ENCODE measurements at regions not wholly inside any gene's neighbourhood (a gene's known extent, or its start where the extent isn't known, plus 50 kb on each side); places are given as distances from the start of the nearest gene placed in this dataset.
"Not testable (repeated sequence)": the region's sequence is repeated elsewhere in the genome, so short reads cannot be mapped to it uniquely, and the experiment has no call there.

- Histone ChIP-seq H3K4me3 (ENCODE audit: low read depth, low read length) (no peak overlapping the region), H3K4me1 (ENCODE audit: insufficient read depth) (peaks cover 1% of the 10 kb centered on the region), H3K36me3 (ENCODE audit: insufficient read depth) (no peaks in the 10 kb centered on the region), H3K27ac (ENCODE audit: low read depth) (no peak overlapping the region)
- DNase-seq (ENCODE audit: extremely low spot score), result no peak
- 31% methylated on average over 5 of the region's 5 CpGs for WGBS
These were observed 179.0 kb downstream of the YTHDC2 start for GRCh38 chr5:113692466-113692865.

- WGBS, result 43% methylated on average over 15 of the region's 15 CpGs
- no peak overlapping the region for H3K4me3 ChIP-seq (ENCODE audit: low read depth, low read length)
These were observed 179.5 kb downstream of the YTHDC2 start for GRCh38 chr5:113692891-113693457.

GRCh38 chr5:113693701-113694100 lies 180.2 kb downstream of the YTHDC2 start:
- DNase-seq (ENCODE audit: extremely low spot score), result no peak
- Histone ChIP-seq H3K36me3 (ENCODE audit: insufficient read depth) (no peaks in the 10 kb centered on the region), H3K27ac (ENCODE audit: low read depth) (no peak overlapping the region), H3K4me3 (ENCODE audit: low read depth, low read length) (no peak overlapping the region), H3K4me1 (ENCODE audit: insufficient read depth) (peaks cover 1% of the 10 kb centered on the region)
- WGBS, result 23% methylated on average over 4 of the region's 4 CpGs

More at GRCh38 chr5:113692891-113693457, 179.5 kb downstream of the YTHDC2 start:
- H3K4me1 ChIP-seq (ENCODE audit: insufficient read depth), result peaks cover 1% of the 10 kb centered on the region
- H3K36me3 ChIP-seq (ENCODE audit: insufficient read depth), result no peaks in the 10 kb centered on the region
- no peak for DNase-seq (ENCODE audit: extremely low spot score)
- no peak overlapping the region for H3K27ac ChIP-seq (ENCODE audit: low read depth)

GRCh38 chr5:113694576-113694975 lies 181.1 kb downstream of the YTHDC2 start:
- no peaks in the 10 kb centered on the region for H3K36me3 ChIP-seq (ENCODE audit: insufficient read depth)
- no peaks in the 10 kb centered on the region for H3K4me1 ChIP-seq (ENCODE audit: insufficient read depth)
- no peak overlapping the region for H3K4me3 ChIP-seq (ENCODE audit: low read depth, low read length)
- DNase-seq (ENCODE audit: extremely low spot score), result no peak
- no peak overlapping the region for H3K27ac ChIP-seq (ENCODE audit: low read depth)
- WGBS, result 87% methylated on average over 2 of the region's 2 CpGs

- no peaks in the 10 kb centered on the region for H3K4me1 ChIP-seq (ENCODE audit: insufficient read depth)
- H3K27ac ChIP-seq (ENCODE audit: low read depth), result no peak overlapping the region
- H3K36me3 ChIP-seq (ENCODE audit: insufficient read depth), result no peaks in the 10 kb centered on the region
- DNase-seq (ENCODE audit: extremely low spot score), result no peak
- H3K4me3 ChIP-seq (ENCODE audit: low read depth, low read length), result no peak overlapping the region
These were observed 189.8 kb downstream of the YTHDC2 start for GRCh38 chr5:113703266-113703665.

GRCh38 chr5:113705657-113706056 lies 192.2 kb downstream of the YTHDC2 start:
- DNase-seq (ENCODE audit: extremely low spot score), result no peak
- no peak overlapping the region for H3K4me3 ChIP-seq (ENCODE audit: low read depth, low read length)
- H3K27ac ChIP-seq (ENCODE audit: low read depth), result no peak overlapping the region
- 93% methylated on average over 3 of the region's 3 CpGs for WGBS
- H3K4me1 ChIP-seq (ENCODE audit: insufficient read depth), result no peaks in the 10 kb centered on the region
- no peaks in the 10 kb centered on the region for H3K36me3 ChIP-seq (ENCODE audit: insufficient read depth)

- no peak for DNase-seq (ENCODE audit: extremely low spot score)
- Histone ChIP-seq H3K36me3 (ENCODE audit: insufficient read depth) (no peaks in the 10 kb centered on the region), H3K27ac (ENCODE audit: low read depth) (no peak overlapping the region), H3K4me3 (ENCODE audit: low read depth, low read length) (no peak overlapping the region), H3K4me1 (ENCODE audit: insufficient read depth) (no peaks in the 10 kb centered on the region)
- 39% methylated on average over 1 of the region's 1 CpG for WGBS
These were observed 199.6 kb downstream of the YTHDC2 start for GRCh38 chr5:113713051-113713450.

- DNase-seq (ENCODE audit: extremely low spot score); H3K4me1 ChIP-seq (ENCODE audit: insufficient read depth); H3K4me3 ChIP-seq (ENCODE audit: low read depth, low read length); H3K27ac ChIP-seq (ENCODE audit: low read depth); H3K36me3 ChIP-seq (ENCODE audit: insufficient read depth): not testable (repeated sequence)
- WGBS, result 92% methylated on average over 2 of the region's 2 CpGs
These were observed 202.4 kb downstream of the YTHDC2 start for GRCh38 chr5:113715921-113716320.

- DNase-seq (ENCODE audit: extremely low spot score), result no peak
- Histone ChIP-seq H3K27ac (ENCODE audit: low read depth) (no peak overlapping the region), H3K4me3 (ENCODE audit: low read depth, low read length) (no peak overlapping the region), H3K36me3 (ENCODE audit: insufficient read depth) (no peaks in the 10 kb centered on the region), H3K4me1 (ENCODE audit: insufficient read depth) (no peaks in the 10 kb centered on the region)
- 83% methylated on average over 1 of the region's 1 CpG for WGBS
These were observed 206.1 kb downstream of the YTHDC2 start for GRCh38 chr5:113719549-113719948.

GRCh38 chr5:113721171-113721570 lies 207.7 kb downstream of the YTHDC2 start:
- DNase-seq (ENCODE audit: extremely low spot score), result no peak
- Histone ChIP-seq H3K4me1 (ENCODE audit: insufficient read depth) (no peaks in the 10 kb centered on the region), H3K4me3 (ENCODE audit: low read depth, low read length) (no peak overlapping the region), H3K27ac (ENCODE audit: low read depth) (no peak overlapping the region), H3K36me3 (ENCODE audit: insufficient read depth) (no peaks in the 10 kb centered on the region)
- WGBS, result 89% methylated on average over 2 of the region's 2 CpGs

GRCh38 chr5:113723021-113723420 lies 209.5 kb downstream of the YTHDC2 start:
- DNase-seq (ENCODE audit: extremely low spot score), result no peak
- Histone ChIP-seq H3K4me1 (ENCODE audit: insufficient read depth) (no peaks in the 10 kb centered on the region), H3K27ac (ENCODE audit: low read depth) (no peak overlapping the region), H3K36me3 (ENCODE audit: insufficient read depth) (no peaks in the 10 kb centered on the region), H3K4me3 (ENCODE audit: low read depth, low read length) (no peak overlapping the region)
- WGBS, result 27% methylated on average over 6 of the region's 6 CpGs

GRCh38 chr5:113735751-113736150 lies 222.3 kb downstream of the YTHDC2 start:
- Histone ChIP-seq H3K4me3 (ENCODE audit: low read depth, low read length) (no peak overlapping the region), H3K4me1 (ENCODE audit: insufficient read depth) (no peaks in the 10 kb centered on the region), H3K27ac (ENCODE audit: low read depth) (no peak overlapping the region), H3K36me3 (ENCODE audit: insufficient read depth) (no peaks in the 10 kb centered on the region)
- 61% methylated on average over 1 of the region's 1 CpG for WGBS
- DNase-seq (ENCODE audit: extremely low spot score), result no peak

- no peak for DNase-seq (ENCODE audit: extremely low spot score)
- H3K4me1 ChIP-seq (ENCODE audit: insufficient read depth), result no peaks in the 10 kb centered on the region
- no peaks in the 10 kb centered on the region for H3K36me3 ChIP-seq (ENCODE audit: insufficient read depth)
- 25% methylated on average over 4 of the region's 4 CpGs for WGBS
- H3K27ac ChIP-seq (ENCODE audit: low read depth), result no peak overlapping the region
- H3K4me3 ChIP-seq (ENCODE audit: low read depth, low read length), result no peak overlapping the region
These were observed 228.7 kb downstream of the YTHDC2 start for GRCh38 chr5:113742176-113742575.

GRCh38 chr5:113742639-113743038 lies 229.1 kb downstream of the YTHDC2 start:
- no peak overlapping the region for H3K27ac ChIP-seq (ENCODE audit: low read depth)
- no peak for DNase-seq (ENCODE audit: extremely low spot score)
- WGBS, result 1% methylated on average over 1 of the region's 1 CpG
- no peaks in the 10 kb centered on the region for H3K4me1 ChIP-seq (ENCODE audit: insufficient read depth)
- no peak overlapping the region for H3K4me3 ChIP-seq (ENCODE audit: low read depth, low read length)
- no peaks in the 10 kb centered on the region for H3K36me3 ChIP-seq (ENCODE audit: insufficient read depth)

- DNase-seq (ENCODE audit: extremely low spot score), result no peak
- Histone ChIP-seq H3K36me3 (ENCODE audit: insufficient read depth) (no peaks in the 10 kb centered on the region), H3K4me3 (ENCODE audit: low read depth, low read length) (no peak overlapping the region), H3K4me1 (ENCODE audit: insufficient read depth) (no peaks in the 10 kb centered on the region), H3K27ac (ENCODE audit: low read depth) (no peak overlapping the region)
- WGBS, result 74% methylated on average over 2 of the region's 2 CpGs
These were observed 234.9 kb downstream of the YTHDC2 start for GRCh38 chr5:113748403-113748802.
